ENCODE measurements at regions not wholly inside any gene's neighbourhood (a gene's known extent, or its start where the extent isn't known, plus 50 kb on each side); places are given as distances from the start of the nearest gene placed in this dataset.

DNA sequence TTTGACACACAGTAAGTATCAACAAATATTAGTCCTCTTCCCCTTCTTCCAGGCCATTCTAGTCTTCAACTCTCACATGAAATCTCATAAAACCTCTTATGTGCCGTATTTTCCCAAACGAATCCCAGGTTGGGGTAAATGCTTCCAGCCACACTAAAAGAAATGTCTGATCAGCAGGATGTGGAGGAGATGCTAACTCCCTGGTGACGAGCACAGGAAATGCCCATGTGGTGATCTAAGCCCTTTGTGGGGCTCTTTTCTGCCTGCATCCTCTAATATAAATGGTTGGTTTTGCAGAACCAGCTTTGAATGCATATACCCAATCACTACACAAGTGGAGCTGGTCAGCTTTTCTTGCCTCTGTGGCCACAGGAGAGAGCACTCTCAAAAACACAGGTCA lies 498.2 kb upstream of the ERCC4 start:
- H3K4me2 ChIP-seq (ENCODE audit: low read depth, low read length, poor library complexity, severe bottlenecking): no peak overlapping the region
- H3K9ac ChIP-seq (ENCODE audit: low read length): no peak overlapping the region
- no peaks in the 10 kb centered on the region for H3K4me1 ChIP-seq (ENCODE audit: low read length)
- H3K36me3 ChIP-seq (ENCODE audit: insufficient read depth, low read length): no peaks in the 10 kb centered on the region
- H3K4me3 ChIP-seq (ENCODE audit: low read length): no peak overlapping the region
- no peak overlapping the region for H2AFZ ChIP-seq (ENCODE audit: low read length)
- DNase-seq: no peak
- H3K9me2 ChIP-seq (replicated peaks; ENCODE audit: insufficient read depth, low read length): no peaks in the 10 kb centered on the region
- H3K27ac ChIP-seq (ENCODE audit: low read length): no peak overlapping the region
- H3K79me2 ChIP-seq (ENCODE audit: low read length): no peaks in the 10 kb centered on the region
- H4K20me1 ChIP-seq (ENCODE audit: insufficient read depth, low read depth, low read length): no peaks in the 10 kb centered on the region
- no peaks in the 10 kb centered on the region for H3K9me3 ChIP-seq (ENCODE audit: low read length)
- no peaks in the 10 kb centered on the region for H3K27me3 ChIP-seq (ENCODE audit: low read length)

DNA sequence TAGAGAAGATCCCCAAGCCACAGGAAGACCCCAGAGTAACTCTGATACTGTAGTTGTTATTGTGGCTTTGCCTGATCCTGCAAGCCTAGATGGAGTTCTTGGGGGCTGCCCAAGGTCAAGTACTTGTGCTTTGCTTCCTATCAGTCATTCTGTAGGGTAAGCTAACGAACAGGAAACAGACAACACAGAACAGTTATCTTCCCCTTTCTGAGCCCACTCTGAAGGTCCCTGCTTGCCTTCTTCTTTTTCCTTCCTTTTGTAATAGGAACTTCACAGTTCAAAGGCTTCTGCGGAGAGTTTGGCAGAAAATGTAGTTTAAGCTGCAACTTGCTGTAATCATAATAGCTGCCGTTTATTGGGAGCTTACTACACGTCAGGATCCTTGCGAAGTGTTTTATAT lies 494.1 kb upstream of the ERCC4 start:
- Histone ChIP-seq H3K4me1 (ENCODE audit: low read length) (no peaks in the 10 kb centered on the region), H3K9ac (ENCODE audit: low read length) (no peak overlapping the region), H3K9me3 (ENCODE audit: low read length) (no peaks in the 10 kb centered on the region), H3K27ac (ENCODE audit: low read length) (no peak overlapping the region), H3K4me2 (ENCODE audit: low read depth, low read length, poor library complexity, severe bottlenecking) (no peak overlapping the region), H3K9me2 (replicated peaks; ENCODE audit: insufficient read depth, low read length) (no peaks in the 10 kb centered on the region), H3K27me3 (ENCODE audit: low read length) (no peaks in the 10 kb centered on the region), H3K4me3 (ENCODE audit: low read length) (no peak overlapping the region), H3K79me2 (ENCODE audit: low read length) (no peaks in the 10 kb centered on the region), H2AFZ (ENCODE audit: low read length) (no peak overlapping the region), H3K36me3 (ENCODE audit: insufficient read depth, low read length) (no peaks in the 10 kb centered on the region), H4K20me1 (ENCODE audit: insufficient read depth, low read depth, low read length) (no peaks in the 10 kb centered on the region)
- no peak for DNase-seq

- peak; percentile 51 for DNase-seq
- no peak overlapping the region for H2AFZ ChIP-seq (ENCODE audit: low read length)
- no peaks in the 10 kb centered on the region for H3K79me2 ChIP-seq (ENCODE audit: low read length)
- H3K9ac ChIP-seq (ENCODE audit: low read length): no peak overlapping the region
- no peak overlapping the region for H3K4me3 ChIP-seq (ENCODE audit: low read length)
- no peaks in the 10 kb centered on the region for H3K9me2 ChIP-seq (replicated peaks; ENCODE audit: insufficient read depth, low read length)
- H3K36me3 ChIP-seq (ENCODE audit: insufficient read depth, low read length): no peaks in the 10 kb centered on the region
- no peaks in the 10 kb centered on the region for H3K27me3 ChIP-seq (ENCODE audit: low read length)
- no peaks in the 10 kb centered on the region for H3K9me3 ChIP-seq (ENCODE audit: low read length)
- H4K20me1 ChIP-seq (ENCODE audit: insufficient read depth, low read depth, low read length): no peaks in the 10 kb centered on the region
- no peak overlapping the region for H3K27ac ChIP-seq (ENCODE audit: low read length)
- no peaks in the 10 kb centered on the region for H3K4me1 ChIP-seq (ENCODE audit: low read length)
- H3K4me2 ChIP-seq (ENCODE audit: low read depth, low read length, poor library complexity, severe bottlenecking): no peak overlapping the region
Measured at GRCh38 chr16:13426269-13426668, 493.7 kb upstream of the ERCC4 start.

- Histone ChIP-seq H4K20me1 (ENCODE audit: insufficient read depth, low read depth, low read length) (no peaks in the 10 kb centered on the region), H3K4me2 (ENCODE audit: low read depth, low read length, poor library complexity, severe bottlenecking) (no peak overlapping the region), H3K4me3 (ENCODE audit: low read length) (no peak overlapping the region), H2AFZ (ENCODE audit: low read length) (no peak overlapping the region), H3K27ac (ENCODE audit: low read length) (no peak overlapping the region), H3K9ac (ENCODE audit: low read length) (no peak overlapping the region), H3K4me1 (ENCODE audit: low read length) (no peaks in the 10 kb centered on the region), H3K27me3 (ENCODE audit: low read length) (no peaks in the 10 kb centered on the region), H3K79me2 (ENCODE audit: low read length) (no peaks in the 10 kb centered on the region), H3K36me3 (ENCODE audit: insufficient read depth, low read length) (no peaks in the 10 kb centered on the region), H3K9me3 (ENCODE audit: low read length) (no peaks in the 10 kb centered on the region), H3K9me2 (replicated peaks; ENCODE audit: insufficient read depth, low read length) (no peaks in the 10 kb centered on the region)
- no peak for DNase-seq
Measured at GRCh38 chr16:13426736-13427135, 493.2 kb upstream of the ERCC4 start.

GRCh38 chr16:13427943-13428342 lies 492.0 kb upstream of the ERCC4 start:
- H3K4me3 ChIP-seq (ENCODE audit: low read length): no peak overlapping the region
- H4K20me1 ChIP-seq (ENCODE audit: insufficient read depth, low read depth, low read length): no peaks in the 10 kb centered on the region
- no peak overlapping the region for H3K9ac ChIP-seq (ENCODE audit: low read length)
- no peaks in the 10 kb centered on the region for H3K4me1 ChIP-seq (ENCODE audit: low read length)
- no peak overlapping the region for H3K27ac ChIP-seq (ENCODE audit: low read length)
- no peak overlapping the region for H3K4me2 ChIP-seq (ENCODE audit: low read depth, low read length, poor library complexity, severe bottlenecking)
- DNase-seq: no peak
- no peaks in the 10 kb centered on the region for H3K36me3 ChIP-seq (ENCODE audit: insufficient read depth, low read length)
- no peaks in the 10 kb centered on the region for H3K9me2 ChIP-seq (replicated peaks; ENCODE audit: insufficient read depth, low read length)
- H3K9me3 ChIP-seq (ENCODE audit: low read length): no peaks in the 10 kb centered on the region
- no peaks in the 10 kb centered on the region for H3K79me2 ChIP-seq (ENCODE audit: low read length)
- no peaks in the 10 kb centered on the region for H3K27me3 ChIP-seq (ENCODE audit: low read length)
- no peak overlapping the region for H2AFZ ChIP-seq (ENCODE audit: low read length)

GRCh38 chr16:13429416-13429815 lies 490.5 kb upstream of the ERCC4 start:
- Histone ChIP-seq H3K9me3 (ENCODE audit: low read length) (no peaks in the 10 kb centered on the region), H3K36me3 (ENCODE audit: insufficient read depth, low read length) (no peaks in the 10 kb centered on the region), H3K4me2 (ENCODE audit: low read depth, low read length, poor library complexity, severe bottlenecking) (no peak overlapping the region), H3K9me2 (replicated peaks; ENCODE audit: insufficient read depth, low read length) (no peaks in the 10 kb centered on the region), H3K79me2 (ENCODE audit: low read length) (no peaks in the 10 kb centered on the region), H2AFZ (ENCODE audit: low read length) (no peak overlapping the region), H3K4me3 (ENCODE audit: low read length) (no peak overlapping the region), H3K4me1 (ENCODE audit: low read length) (no peaks in the 10 kb centered on the region), H3K9ac (ENCODE audit: low read length) (no peak overlapping the region), H3K27ac (ENCODE audit: low read length) (no peak overlapping the region), H4K20me1 (ENCODE audit: insufficient read depth, low read depth, low read length) (no peaks in the 10 kb centered on the region), H3K27me3 (ENCODE audit: low read length) (no peaks in the 10 kb centered on the region)
- DNase-seq: no peak

DNA sequence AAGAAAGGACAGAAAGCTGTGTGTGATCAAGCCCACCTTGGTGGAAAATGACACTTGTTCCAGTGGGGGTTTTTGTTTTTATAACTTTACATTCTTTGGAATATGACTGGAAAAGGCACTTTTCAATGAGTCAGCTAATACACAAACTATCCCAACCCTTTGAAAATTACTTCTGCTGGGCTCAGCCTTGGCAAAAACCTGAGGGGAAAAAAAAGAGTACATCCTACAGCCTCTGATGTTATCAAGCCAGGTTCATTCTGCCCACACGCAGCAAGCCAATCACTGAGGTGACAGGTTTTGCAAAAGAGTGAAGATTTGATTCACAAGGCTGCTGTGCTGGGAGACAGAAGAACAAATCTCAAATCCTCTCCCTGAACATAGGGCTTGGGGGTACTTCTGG lies 484.5 kb upstream of the ERCC4 start:
- no peak overlapping the region for H3K9ac ChIP-seq (ENCODE audit: low read length)
- H3K4me3 ChIP-seq (ENCODE audit: low read length): no peak overlapping the region
- H3K9me2 ChIP-seq (replicated peaks; ENCODE audit: insufficient read depth, low read length): no peaks in the 10 kb centered on the region
- no peaks in the 10 kb centered on the region for H4K20me1 ChIP-seq (ENCODE audit: insufficient read depth, low read depth, low read length)
- no peaks in the 10 kb centered on the region for H3K27me3 ChIP-seq (ENCODE audit: low read length)
- no peaks in the 10 kb centered on the region for H3K9me3 ChIP-seq (ENCODE audit: low read length)
- no peak overlapping the region for H3K4me2 ChIP-seq (ENCODE audit: low read depth, low read length, poor library complexity, severe bottlenecking)
- H3K79me2 ChIP-seq (ENCODE audit: low read length): no peaks in the 10 kb centered on the region
- H3K4me1 ChIP-seq (ENCODE audit: low read length): 0 out of 2 replicates have a peak, but pooled peaks cover 3% of the 10 kb centered on the region
- no peak overlapping the region for H2AFZ ChIP-seq (ENCODE audit: low read length)
- H3K36me3 ChIP-seq (ENCODE audit: insufficient read depth, low read length): no peaks in the 10 kb centered on the region
- no peak overlapping the region for H3K27ac ChIP-seq (ENCODE audit: low read length)
- DNase-seq: no peak

- peak; percentile 47 for DNase-seq
- Histone ChIP-seq H3K9me2 (replicated peaks; ENCODE audit: insufficient read depth, low read length) (no peaks in the 10 kb centered on the region), H3K36me3 (ENCODE audit: insufficient read depth, low read length) (no peaks in the 10 kb centered on the region), H4K20me1 (ENCODE audit: insufficient read depth, low read depth, low read length) (no peaks in the 10 kb centered on the region), H3K4me1 (ENCODE audit: low read length) (0 out of 2 replicates have a peak, but pooled peaks cover 3% of the 10 kb centered on the region), H3K4me2 (ENCODE audit: low read depth, low read length, poor library complexity, severe bottlenecking) (no peak overlapping the region), H2AFZ (ENCODE audit: low read length) (no peak overlapping the region), H3K27ac (ENCODE audit: low read length) (no peak overlapping the region), H3K27me3 (ENCODE audit: low read length) (no peaks in the 10 kb centered on the region), H3K9me3 (ENCODE audit: low read length) (no peaks in the 10 kb centered on the region), H3K4me3 (ENCODE audit: low read length) (no peak overlapping the region), H3K9ac (ENCODE audit: low read length) (no peak overlapping the region), H3K79me2 (ENCODE audit: low read length) (no peaks in the 10 kb centered on the region)
Measured at GRCh38 chr16:13435873-13436474, 484.0 kb upstream of the ERCC4 start.
